CD8-positive, alpha-beta memory T cell (primary cell): ENCODE measurements at regions not wholly inside any gene's neighbourhood (a gene's known extent, or its start where the extent isn't known, plus 50 kb on each side); places are given as distances from the start of the nearest gene placed in this dataset.
"Not testable (repeated sequence)": the region's sequence is repeated elsewhere in the genome, so short reads cannot be mapped to it uniquely, and the experiment has no call there.

Experiments
- CTCF ChIA-PET: fragments of 350-600 bp; sonication (Branson Sonifier 250); formaldehyde crosslinking; loops from one replicate; lab custom pipeline; 2021; ENCODE audit warnings: antibody characterized with exemption; lab: Charles Lee
- POLR2A ChIA-PET: fragments of 350-600 bp; sonication (Branson Sonifier 250); formaldehyde crosslinking; loops from one replicate; lab custom pipeline; 2021; ENCODE audit warnings: antibody characterized with exemption; lab: Charles Lee
- DNase-seq, 5 donors: peaks; one replicate each; pipeline versions ENCODE4 v3.0.0 to v3.0.0-alpha.2; 2020 to 2022; ENCODE audit warnings: mixed read lengths in 1 of 5
- H3K27ac ChIP-seq: one replicate; pipeline ENCODE4 v1.7.0; 2013; ENCODE audit warnings: low read depth, mild to moderate bottlenecking, low read length, moderate library complexity
- H3K27me3 ChIP-seq: 2 replicates; pipeline ENCODE4 v1.7.0; 2013; ENCODE audit warnings: low read length, mild to moderate bottlenecking; ENCODE audit not compliant: insufficient read depth, poor library complexity, severe bottlenecking
- H3K36me3 ChIP-seq: 2 replicates; pipeline ENCODE4 v1.7.0; 2013; ENCODE audit warnings: mild to moderate bottlenecking, low read length, moderate library complexity; ENCODE audit not compliant: insufficient read depth
- H3K4me1 ChIP-seq: 2 replicates; pipeline ENCODE4 v1.7.0; 2013; ENCODE audit warnings: mild to moderate bottlenecking, low read length, moderate library complexity; ENCODE audit not compliant: insufficient read depth
- H3K4me3 ChIP-seq: 2 replicates; pipeline ENCODE4 v1.7.0; 2013; ENCODE audit warnings: mild to moderate bottlenecking, low read length
- H3K9me3 ChIP-seq: 2 replicates; pipeline ENCODE4 v1.7.0; 2013; ENCODE audit warnings: mild to moderate bottlenecking, low read length
- H3K27ac Mint-ChIP-seq, 8 donors: one replicate each; pipeline ENCODE4 v1.8.0; 2020 to 2021; ENCODE audit warnings: mixed read lengths in 8 of 8, mild to moderate bottlenecking in 6 of 8, inconsistent platforms in 3 of 8, moderate library complexity in 3 of 8
- H3K27me3 Mint-ChIP-seq, 2 donors: one replicate each; pipeline ENCODE4 v1.8.0; 2020 to 2021; ENCODE audit warnings: mixed read lengths in 2 of 2, mild to moderate bottlenecking in 1 of 2, moderate library complexity in 1 of 2
- H3K36me3 Mint-ChIP-seq, 3 donors: one replicate each; pipeline ENCODE4 v1.8.0; 2020 to 2021; ENCODE audit warnings: mixed read lengths in 3 of 3, inconsistent platforms in 1 of 3, mild to moderate bottlenecking in 1 of 3
- H3K4me1 Mint-ChIP-seq, 3 donors: one replicate each; pipeline ENCODE4 v1.8.0; 2020 to 2021; ENCODE audit warnings: mixed read lengths in 3 of 3, inconsistent platforms in 1 of 3, mild to moderate bottlenecking in 1 of 3
- H3K4me3 Mint-ChIP-seq, 7 donors: one replicate each; pipeline ENCODE4 v1.8.0; 2020 to 2021; ENCODE audit warnings: mixed read lengths in 7 of 7, mild to moderate bottlenecking in 6 of 7, moderate library complexity in 4 of 7, inconsistent platforms in 2 of 7
- H3K9me3 Mint-ChIP-seq, 5 donors: one replicate each; pipeline ENCODE4 v1.8.0; 2020 to 2022; ENCODE audit warnings: mixed read lengths in 5 of 5, mild to moderate bottlenecking in 3 of 5, moderate library complexity in 2 of 5, inconsistent platforms in 1 of 5

- Mint-ChIP-seq H3K4me3 (no peak overlapping the region), H3K9me3 (peaks cover 2 to 20% (median 11%) of the 10 kb centered on the region in 5 donors), H3K27me3 (peaks cover 0 to 2% of the 10 kb centered on the region in 2 donors), H3K36me3 (no peaks in the 10 kb centered on the region), H3K27ac (no peak overlapping the region), H3K4me1 (no peaks in the 10 kb centered on the region)
- no peak overlapping the region for H3K4me3 ChIP-seq
- H3K9me3 ChIP-seq: no peaks in the 10 kb centered on the region
- DNase-seq: no peak
- no peaks in the 10 kb centered on the region for H3K36me3 ChIP-seq
- POLR2A ChIA-PET: no interaction called here
- no peak overlapping the region for H3K27ac ChIP-seq
- CTCF ChIA-PET: no interaction called here
- H3K27me3 ChIP-seq: no peaks in the 10 kb centered on the region
- no peaks in the 10 kb centered on the region for H3K4me1 ChIP-seq
These were observed 160.2 kb downstream of the BTBD3 start for GRCh38 chr20:12077875-12078274.

GRCh38 chr20:12079490-12079889, 161.8 kb downstream of the BTBD3 start:
- H3K27ac ChIP-seq: no peak overlapping the region
- H3K9me3 ChIP-seq: no peaks in the 10 kb centered on the region
- no peak overlapping the region for H3K4me3 Mint-ChIP-seq
- no peak overlapping the region for H3K4me3 ChIP-seq
- CTCF ChIA-PET: no interaction called here
- no peak overlapping the region for H3K27ac Mint-ChIP-seq
- H3K27me3 Mint-ChIP-seq: peaks cover 0 to 2% of the 10 kb centered on the region in 2 donors
- H3K4me1 ChIP-seq: no peaks in the 10 kb centered on the region
- no peaks in the 10 kb centered on the region for H3K4me1 Mint-ChIP-seq
- no peaks in the 10 kb centered on the region for H3K27me3 ChIP-seq
- DNase-seq: no peak
- POLR2A ChIA-PET: no interaction called here
- H3K9me3 Mint-ChIP-seq: peaks cover under 1 to 23% (median 12%) of the 10 kb centered on the region in 5 donors
- H3K36me3 ChIP-seq: no peaks in the 10 kb centered on the region
- no peaks in the 10 kb centered on the region for H3K36me3 Mint-ChIP-seq

DNA sequence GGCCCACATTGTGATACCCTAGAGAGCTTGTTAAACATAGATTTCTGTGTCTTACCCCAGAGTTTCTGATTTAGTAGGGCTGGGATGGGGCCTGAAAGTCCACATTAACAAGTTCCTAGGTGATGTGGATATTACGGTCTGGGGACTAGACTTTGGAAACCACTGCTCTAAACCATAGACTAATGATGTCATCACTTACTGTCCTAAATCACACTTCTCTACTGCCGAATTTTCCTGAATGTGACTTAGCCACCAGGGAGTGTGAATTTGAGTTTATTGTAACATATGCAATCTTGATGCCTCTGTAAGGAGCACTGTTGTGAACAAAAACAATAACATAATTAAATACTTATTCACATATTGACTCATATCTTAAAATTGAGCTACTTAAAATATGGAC, 165.6 kb downstream of the BTBD3 start:
- ChIA-PET CTCF (no interaction called here), POLR2A (no interaction called here)
- Histone ChIP-seq H3K4me3 (no peak overlapping the region), H3K4me1 (no peaks in the 10 kb centered on the region), H3K36me3 (no peaks in the 10 kb centered on the region), H3K9me3 (no peaks in the 10 kb centered on the region), H3K27me3 (no peaks in the 10 kb centered on the region), H3K27ac (no peak overlapping the region)
- H3K27ac Mint-ChIP-seq: no peak overlapping the region
- H3K4me3 Mint-ChIP-seq: no peak overlapping the region
- no peak for DNase-seq
- H3K4me1 Mint-ChIP-seq: no peaks in the 10 kb centered on the region
- no peaks in the 10 kb centered on the region for H3K36me3 Mint-ChIP-seq
- H3K9me3 Mint-ChIP-seq: peaks cover 0 to 27% (median 6%) of the 10 kb centered on the region in 5 donors
- peaks cover 0 to 4% of the 10 kb centered on the region in 2 donors for H3K27me3 Mint-ChIP-seq

DNA sequence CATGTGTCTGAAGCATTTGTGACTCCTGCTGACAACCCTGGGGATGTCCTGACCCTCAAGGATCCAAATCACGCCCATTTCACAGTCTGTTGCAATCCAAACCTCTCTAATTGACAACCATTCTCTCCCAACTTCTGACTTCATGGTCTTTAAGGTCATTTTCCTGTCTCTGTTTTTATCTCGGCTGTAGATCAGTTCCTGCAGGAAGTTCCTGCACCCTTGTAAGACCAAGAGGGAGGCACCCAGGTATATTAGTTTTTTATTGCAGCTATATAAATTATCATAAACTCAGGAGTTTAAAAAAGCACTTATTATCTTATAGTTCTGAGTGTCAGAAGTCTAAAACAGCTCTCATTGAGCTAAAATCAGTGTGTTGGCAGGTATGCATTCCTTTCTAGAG, 166.8 kb downstream of the BTBD3 start:
- H3K4me1 ChIP-seq: no peaks in the 10 kb centered on the region
- Mint-ChIP-seq H3K4me3 (no peak overlapping the region), H3K4me1 (no peaks in the 10 kb centered on the region), H3K27ac (no peak overlapping the region), H3K9me3 (peaks cover 0 to 25% (median 9%) of the 10 kb centered on the region in 5 donors), H3K36me3 (no peaks in the 10 kb centered on the region), H3K27me3 (peaks cover 0 to 4% of the 10 kb centered on the region in 2 donors)
- ChIA-PET CTCF (no interaction called here), POLR2A (no interaction called here)
- no peak overlapping the region for H3K4me3 ChIP-seq
- no peak overlapping the region for H3K27ac ChIP-seq
- H3K27me3 ChIP-seq: no peaks in the 10 kb centered on the region
- H3K9me3 ChIP-seq: no peaks in the 10 kb centered on the region
- H3K36me3 ChIP-seq: no peaks in the 10 kb centered on the region
- DNase-seq: no peak

GRCh38 chr20:12086359-12086758, 168.7 kb downstream of the BTBD3 start:
- no peaks in the 10 kb centered on the region for H3K27me3 ChIP-seq
- H3K27ac ChIP-seq: no peak overlapping the region
- Mint-ChIP-seq H3K27me3 (peaks cover 0 to 2% of the 10 kb centered on the region in 2 donors), H3K4me1 (no peaks in the 10 kb centered on the region), H3K9me3 (peaks cover 0 to 20% (median 9%) of the 10 kb centered on the region in 5 donors), H3K27ac (no peak overlapping the region), H3K4me3 (no peak overlapping the region), H3K36me3 (no peaks in the 10 kb centered on the region)
- H3K4me1 ChIP-seq: no peaks in the 10 kb centered on the region
- POLR2A ChIA-PET: no interaction called here
- no peaks in the 10 kb centered on the region for H3K36me3 ChIP-seq
- H3K9me3 ChIP-seq: no peaks in the 10 kb centered on the region
- no peak overlapping the region for H3K4me3 ChIP-seq
- CTCF ChIA-PET: no interaction called here
- DNase-seq: no peak

- H3K9me3 Mint-ChIP-seq: peaks cover 2 to 24% (median 4%) of the 10 kb centered on the region in 5 donors
- no peaks in the 10 kb centered on the region for H3K36me3 ChIP-seq
- H3K27ac Mint-ChIP-seq: peak overlapping the region in 1 of 8 donors; percentile 12
- POLR2A ChIA-PET: no interaction called here
- no peaks in the 10 kb centered on the region for H3K27me3 Mint-ChIP-seq
- no peaks in the 10 kb centered on the region for H3K36me3 Mint-ChIP-seq
- H3K4me3 Mint-ChIP-seq: no peak overlapping the region
- CTCF ChIA-PET: no interaction called here
- no peaks in the 10 kb centered on the region for H3K4me1 ChIP-seq
- H3K27ac ChIP-seq: no peak overlapping the region
- no peaks in the 10 kb centered on the region for H3K27me3 ChIP-seq
- DNase-seq: no peak
- no peaks in the 10 kb centered on the region for H3K9me3 ChIP-seq
- H3K4me1 Mint-ChIP-seq: no peaks in the 10 kb centered on the region
- H3K4me3 ChIP-seq: no peak overlapping the region
These were observed 173.2 kb downstream of the BTBD3 start for GRCh38 chr20:12090920-12091319.

GRCh38 chr20:12093057-12093796, 175.5 kb downstream of the BTBD3 start:
- Mint-ChIP-seq H3K36me3 (no peaks in the 10 kb centered on the region), H3K4me1 (no peaks in the 10 kb centered on the region), H3K27me3 (no peaks in the 10 kb centered on the region), H3K27ac (peak overlapping the region in 1 of 8 donors; percentile 5), H3K9me3 (peaks cover 2 to 21% (median 4%) of the 10 kb centered on the region in 5 donors), H3K4me3 (no peak overlapping the region)
- Histone ChIP-seq H3K36me3 (no peaks in the 10 kb centered on the region), H3K9me3 (no peaks in the 10 kb centered on the region), H3K27me3 (no peaks in the 10 kb centered on the region), H3K4me3 (no peak overlapping the region), H3K27ac (no peak overlapping the region), H3K4me1 (no peaks in the 10 kb centered on the region)
- no peak for DNase-seq
- ChIA-PET POLR2A (no interaction called here), CTCF (no interaction called here)

- H3K27me3 Mint-ChIP-seq, CTCF ChIA-PET, POLR2A ChIA-PET, H3K27ac ChIP-seq, H3K27me3 ChIP-seq, H3K4me1 ChIP-seq, H3K9me3 ChIP-seq, H3K36me3 Mint-ChIP-seq, H3K27ac Mint-ChIP-seq, H3K4me3 ChIP-seq, H3K4me1 Mint-ChIP-seq, H3K4me3 Mint-ChIP-seq, DNase-seq, H3K36me3 ChIP-seq: not testable (repeated sequence)
- peaks cover 2 to 16% (median 4%) of the 10 kb centered on the region in 5 donors for H3K9me3 Mint-ChIP-seq
These were observed 176.1 kb downstream of the BTBD3 start for GRCh38 chr20:12093797-12094190.
